GM13976 (cell line): ENCODE measurements at regions not wholly inside any gene's neighbourhood (a gene's known extent, or its start where the extent isn't known, plus 50 kb on each side); places are given as distances from the start of the nearest gene placed in this dataset.
"Not testable (repeated sequence)": the region's sequence is repeated elsewhere in the genome, so short reads cannot be mapped to it uniquely, and the experiment has no call there.

Experiments
- DNase-seq: peaks from one replicate; pipeline ENCODE4 v3.0.0; 2012; ENCODE audit warnings: low spot score
- CTCF ChIP-seq: IDR thresholded peaks from 2 replicates; pipeline ENCODE4 v1.5.1; 2012; ENCODE audit warnings: borderline replicate concordance, mild to moderate bottlenecking; ENCODE audit not compliant: insufficient read depth; ENCODE audit errors: extremely low read depth, missing control alignments, control extremely low read depth
- in situ Hi-C: fragments of 300-500 bp; cut with MboI; formaldehyde crosslinking; loops from one replicate; pipeline ENCODE4 v1.12.0; 2022; ENCODE audit warnings: low sequenced_read_pairs, mixed read lengths, inconsistent platforms; ENCODE audit not compliant: unreplicated experiment

GRCh38 chr5:25481463-25481862 is 836.7 kb upstream of the CDH10 start:
- no peak for DNase-seq
- no peak for TF ChIP-seq CTCF
- in situ Hi-C loops, result no loop called here

GRCh38 chr5:25459082-25459481 is 814.3 kb upstream of the CDH10 start:
- no peak for DNase-seq
- in situ Hi-C loops, result no loop called here
- TF ChIP-seq CTCF, result no peak

- no peak for TF ChIP-seq CTCF
- in situ Hi-C loops, result no loop called here
- DNase-seq, result no peak
Measured at GRCh38 chr5:25458628-25459027, 813.9 kb upstream of the CDH10 start.

- in situ Hi-C loops, result no loop called here
- TF ChIP-seq CTCF, result no peak
- no peak for DNase-seq
Measured at GRCh38 chr5:25453500-25453899, 808.7 kb upstream of the CDH10 start.

- no peak for DNase-seq
Measured at GRCh38 chr5:25451294-25451693, 806.5 kb upstream of the CDH10 start.

GRCh38 chr5:25448646-25449045 is 803.9 kb upstream of the CDH10 start:
- no peak for DNase-seq
- in situ Hi-C loops, result no loop called here
- no peak for TF ChIP-seq CTCF

More at GRCh38 chr5:25451294-25451693, 806.5 kb upstream of the CDH10 start:
- TF ChIP-seq CTCF, result no peak
- in situ Hi-C loops, result no loop called here

- no peak for TF ChIP-seq CTCF
- DNase-seq, result no peak
- in situ Hi-C loops, result no loop called here
Measured at GRCh38 chr5:25448190-25448621, 803.4 kb upstream of the CDH10 start.

GRCh38 chr5:25446061-25446420 is 801.3 kb upstream of the CDH10 start:
- DNase-seq, in situ Hi-C loops: not testable (repeated sequence)

- in situ Hi-C loops, DNase-seq: not testable (repeated sequence)
Measured at GRCh38 chr5:25445381-25446060, 800.7 kb upstream of the CDH10 start.
